CD4-positive, CD25-positive, alpha-beta regulatory T cell (primary cell): ENCODE measurements at regions not wholly inside any gene's neighbourhood (a gene's known extent, or its start where the extent isn't known, plus 50 kb on each side); places are given as distances from the start of the nearest gene placed in this dataset.
A peak's percentile ranks its signal among the peaks of the same experiment; 100 is the strongest.

Experiments
- ATAC-seq, 2 donors: fragments of 150-1000 bp; cut with Tn5 transposase; one replicate each; pipeline ENCODE4 v1.10.0; 2021; ENCODE audit warnings: low read depth in 2 of 2, moderate number of reproducible peaks in 2 of 2, moderate library complexity in 1 of 2
- DNase-seq, 3 donors: peaks; one replicate each; pipeline versions ENCODE4 v3.0.0 to v3.0.0-alpha.2; 2012 to 2022; ENCODE audit warnings: mixed read lengths in 1 of 3
- H3K27ac ChIP-seq: one replicate; pipeline ENCODE4 v1.7.0; 2013; ENCODE audit warnings: mild to moderate bottlenecking, low read length; ENCODE audit not compliant: insufficient read depth, poor library complexity, severe bottlenecking
- H3K27me3 ChIP-seq: one replicate; pipeline ENCODE4 v1.7.0; 2013; ENCODE audit warnings: low read length; ENCODE audit not compliant: control insufficient read depth, insufficient read depth
- H3K36me3 ChIP-seq: one replicate; pipeline ENCODE4 v1.7.0; 2013; ENCODE audit warnings: mild to moderate bottlenecking, low read length, moderate library complexity; ENCODE audit not compliant: control insufficient read depth, insufficient read depth
- H3K4me1 ChIP-seq: 2 replicates; pipeline ENCODE4 v1.7.0; 2013; ENCODE audit warnings: mild to moderate bottlenecking, low read length; ENCODE audit not compliant: insufficient read depth, control insufficient read depth, poor library complexity, severe bottlenecking
- H3K4me3 ChIP-seq: one replicate; pipeline ENCODE4 v1.7.0; 2013; ENCODE audit warnings: low read depth, mild to moderate bottlenecking, low read length, moderate library complexity
- H3K9me3 ChIP-seq, 2 experiments: 1 replicate in 1 of 2; 2 replicates in 1 of 2; pipeline ENCODE4 v1.7.0; 2013; ENCODE audit warnings: low read length in 2 of 2, mild to moderate bottlenecking in 1 of 2, moderate library complexity in 1 of 2; ENCODE audit not compliant: control insufficient read depth in 2 of 2
- H3K27ac Mint-ChIP-seq, 3 donors: one replicate each; pipeline ENCODE4 v1.8.0; 2020 to 2022; ENCODE audit warnings: mild to moderate bottlenecking in 3 of 3, mixed read lengths in 3 of 3, moderate library complexity in 2 of 3
- H3K27me3 Mint-ChIP-seq: one replicate; pipeline ENCODE4 v1.8.0; 2022; ENCODE audit warnings: mild to moderate bottlenecking, mixed read lengths
- H3K36me3 Mint-ChIP-seq: one replicate; pipeline ENCODE4 v1.8.0; 2020; ENCODE audit warnings: mixed read lengths
- H3K4me1 Mint-ChIP-seq, 4 donors: one replicate each; pipeline ENCODE4 v1.8.0; 2020 to 2022; ENCODE audit warnings: mixed read lengths in 4 of 4, mild to moderate bottlenecking in 1 of 4
- H3K4me3 Mint-ChIP-seq, 4 donors: one replicate each; pipeline ENCODE4 v1.8.0; 2020 to 2022; ENCODE audit warnings: mild to moderate bottlenecking in 4 of 4, mixed read lengths in 4 of 4, moderate library complexity in 3 of 4
- H3K9me3 Mint-ChIP-seq, 7 donors: one replicate each; pipeline ENCODE4 v1.8.0; 2020 to 2022; ENCODE audit warnings: mixed read lengths in 7 of 7, mild to moderate bottlenecking in 3 of 7, moderate library complexity in 2 of 7

DNA sequence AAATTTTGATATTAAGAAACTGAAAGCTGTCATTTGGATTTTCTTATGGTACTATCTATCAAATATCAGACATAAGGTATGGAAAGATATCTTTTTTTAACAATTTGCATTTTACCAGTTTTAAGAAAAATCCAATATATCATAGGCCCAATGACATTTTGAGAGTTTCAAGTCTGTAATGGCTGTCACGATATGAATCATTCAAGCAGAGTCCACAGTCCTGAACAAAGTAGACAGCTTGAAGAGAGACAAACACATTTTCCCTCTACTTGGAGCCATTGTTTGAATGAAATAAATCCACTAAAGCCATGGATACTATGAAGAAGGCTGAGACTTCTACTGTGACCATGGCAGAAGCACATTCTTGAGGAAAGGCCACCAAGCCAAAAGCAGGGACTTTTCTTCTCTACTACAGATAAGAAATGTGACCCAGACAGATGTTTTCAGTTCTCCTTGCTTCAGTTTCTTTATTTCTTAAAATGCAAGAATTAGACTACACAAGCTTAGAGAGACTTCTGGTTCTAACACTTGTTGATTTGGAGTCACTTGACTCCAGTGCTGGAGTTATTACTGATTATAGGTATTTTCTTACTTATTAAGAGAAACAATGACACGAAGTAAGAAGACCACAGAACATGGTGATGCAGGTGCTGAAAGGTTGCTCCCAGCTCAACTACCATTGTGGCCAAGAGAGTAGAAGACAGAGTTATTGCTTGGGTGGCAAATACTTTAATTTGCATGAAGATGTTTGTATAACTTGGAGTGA lies 429.1 kb downstream of the KIF20B start:
- H3K27me3 ChIP-seq, result no peaks in the 10 kb centered on the region
- Mint-ChIP-seq H3K27ac (no peak overlapping the region), H3K4me1 (no peaks in the 10 kb centered on the region), H3K9me3 (peaks cover 2 to 13% (median 3%) of the 10 kb centered on the region in 7 donors), H3K27me3 (no peaks in the 10 kb centered on the region), H3K36me3 (no peaks in the 10 kb centered on the region), H3K4me3 (no peak overlapping the region)
- no peaks in the 10 kb centered on the region for H3K36me3 ChIP-seq
- H3K9me3 ChIP-seq, result peaks cover 4 to 5% of the 10 kb centered on the region in 2 experiments
- H3K27ac ChIP-seq, result no peak overlapping the region
- DNase-seq, result no peak
- no peaks in the 10 kb centered on the region for H3K4me1 ChIP-seq
- no peak overlapping the region for H3K4me3 ChIP-seq
- no peak for ATAC-seq

DNA sequence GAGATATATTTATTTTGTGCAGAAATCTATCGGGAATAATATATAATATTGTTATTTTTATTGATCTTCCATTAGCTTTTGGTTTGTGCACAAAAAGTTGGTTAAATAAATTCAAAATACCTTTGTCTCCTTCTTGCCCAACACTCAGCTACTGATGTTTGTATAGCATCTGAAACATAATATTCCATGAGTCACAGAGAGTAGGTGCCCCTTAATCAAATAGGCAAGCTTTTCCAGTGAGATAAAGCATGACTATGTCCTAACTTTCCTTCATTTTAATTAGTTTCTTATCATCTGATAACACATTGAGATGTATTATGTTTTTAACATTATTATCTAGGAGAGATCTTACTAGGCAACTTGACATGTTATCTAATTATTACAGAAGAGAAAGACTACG lies 432.2 kb downstream of the KIF20B start:
- Mint-ChIP-seq H3K27ac (no peak overlapping the region), H3K9me3 (peaks cover 3 to 36% (median 6%) of the 10 kb centered on the region in 7 donors), H3K36me3 (no peaks in the 10 kb centered on the region), H3K4me1 (no peaks in the 10 kb centered on the region), H3K27me3 (no peaks in the 10 kb centered on the region), H3K4me3 (no peak overlapping the region)
- Histone ChIP-seq H3K4me1 (no peaks in the 10 kb centered on the region), H3K9me3 (peaks cover 24 to 33% of the 10 kb centered on the region in 2 experiments), H3K27me3 (no peaks in the 10 kb centered on the region), H3K4me3 (no peak overlapping the region), H3K27ac (no peak overlapping the region), H3K36me3 (no peaks in the 10 kb centered on the region)
- DNase-seq (no peak), ATAC-seq (no peak)

DNA sequence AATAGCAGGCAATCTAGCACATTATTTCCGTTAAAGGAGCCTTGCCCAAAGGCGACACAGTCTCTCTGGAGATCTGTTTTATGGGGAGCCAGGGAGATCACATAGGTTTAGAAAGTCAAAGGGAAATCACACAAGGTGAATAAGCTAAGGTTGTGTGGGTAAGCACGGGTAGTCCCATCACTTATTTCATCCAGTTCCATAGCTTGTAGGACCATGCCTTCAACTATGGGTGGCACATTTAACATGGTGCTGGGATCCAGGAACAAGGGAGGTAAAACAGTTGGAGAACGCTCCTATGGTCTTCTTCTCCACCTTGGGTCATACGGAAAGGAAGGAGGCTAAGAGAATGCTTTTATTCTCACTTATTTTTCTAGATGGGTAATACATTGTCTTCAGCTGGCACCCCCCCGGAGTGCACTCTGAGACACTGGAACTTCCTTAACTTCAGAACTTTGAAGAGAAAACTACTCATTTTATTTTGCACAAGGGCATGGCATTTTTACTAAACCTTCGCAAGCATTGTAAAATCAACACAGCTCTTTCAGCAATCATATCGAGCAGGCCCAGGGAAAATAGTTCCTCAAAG lies 435.4 kb downstream of the KIF20B start:
- no peaks in the 10 kb centered on the region for H3K4me1 Mint-ChIP-seq
- no peak for ATAC-seq
- peak overlapping the region in 1 of 3 donors; percentile 39 for H3K27ac Mint-ChIP-seq
- no peak overlapping the region for H3K4me3 Mint-ChIP-seq
- H3K27ac ChIP-seq, result no peak overlapping the region
- H3K27me3 Mint-ChIP-seq, result no peaks in the 10 kb centered on the region
- no peaks in the 10 kb centered on the region for H3K36me3 Mint-ChIP-seq
- H3K27me3 ChIP-seq, result no peaks in the 10 kb centered on the region
- H3K9me3 ChIP-seq, result peaks cover 24 to 33% of the 10 kb centered on the region in 2 experiments
- H3K4me1 ChIP-seq, result no peaks in the 10 kb centered on the region
- no peak overlapping the region for H3K4me3 ChIP-seq
- H3K9me3 Mint-ChIP-seq, result peaks cover 3 to 43% (median 11%) of the 10 kb centered on the region in 7 donors
- H3K36me3 ChIP-seq, result no peaks in the 10 kb centered on the region
- DNase-seq, result peak in 1 of 3 donors; percentile 5

DNA sequence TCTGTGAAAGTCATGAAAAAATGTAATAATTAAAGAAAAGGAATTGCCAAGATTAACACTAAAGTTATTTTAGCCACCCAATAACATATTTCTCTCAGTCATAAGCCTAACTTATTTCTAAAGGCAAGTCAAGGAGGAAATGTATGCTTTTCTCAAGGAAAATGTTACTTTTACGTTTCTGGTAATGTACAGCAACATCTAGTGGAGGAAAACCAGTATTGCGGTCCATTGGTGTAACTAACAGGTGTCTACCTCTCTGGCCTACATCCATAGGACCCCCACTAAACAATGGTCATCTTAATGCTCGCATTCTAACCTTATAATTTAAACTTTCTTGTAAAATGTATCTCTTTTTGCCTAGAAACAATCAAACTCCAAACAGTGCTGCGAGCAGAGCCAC lies 437.5 kb downstream of the KIF20B start:
- Histone ChIP-seq H3K4me3 (no peak overlapping the region), H3K27ac (no peak overlapping the region), H3K4me1 (no peaks in the 10 kb centered on the region), H3K27me3 (no peaks in the 10 kb centered on the region), H3K9me3 (peaks cover 24 to 33% of the 10 kb centered on the region in 2 experiments), H3K36me3 (no peaks in the 10 kb centered on the region)
- H3K4me1 Mint-ChIP-seq, result no peaks in the 10 kb centered on the region
- no peak for ATAC-seq
- H3K27me3 Mint-ChIP-seq, result no peaks in the 10 kb centered on the region
- H3K9me3 Mint-ChIP-seq, result peaks cover 0 to 40% (median 8%) of the 10 kb centered on the region in 7 donors
- no peak overlapping the region for H3K27ac Mint-ChIP-seq
- H3K4me3 Mint-ChIP-seq, result no peak overlapping the region
- no peaks in the 10 kb centered on the region for H3K36me3 Mint-ChIP-seq
- no peak for DNase-seq

DNA sequence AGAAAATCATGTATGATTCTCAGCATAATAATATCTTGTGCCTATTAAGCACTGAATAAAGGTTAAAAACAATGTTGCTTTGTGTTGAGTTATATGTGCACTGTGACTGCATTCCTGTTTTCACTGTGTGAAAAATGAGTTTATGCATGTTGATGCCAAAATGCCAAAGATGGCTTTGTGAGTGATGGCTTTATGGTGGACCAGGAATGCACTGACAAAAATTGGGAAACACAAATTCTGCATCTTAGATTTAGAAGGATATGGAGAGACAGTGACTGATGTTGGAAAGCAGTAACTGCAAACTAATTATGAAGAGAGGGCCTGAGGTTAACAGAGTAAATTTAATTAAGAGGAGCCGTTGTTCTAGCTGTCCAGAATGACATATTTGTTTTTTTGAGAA lies 440.4 kb downstream of the KIF20B start:
- DNase-seq, result no peak
- Histone ChIP-seq H3K27ac (no peak overlapping the region), H3K9me3 (peaks cover 10 to 16% of the 10 kb centered on the region in 2 experiments), H3K36me3 (no peaks in the 10 kb centered on the region), H3K4me3 (no peak overlapping the region), H3K27me3 (no peaks in the 10 kb centered on the region), H3K4me1 (no peaks in the 10 kb centered on the region)
- H3K36me3 Mint-ChIP-seq, result no peaks in the 10 kb centered on the region
- peaks cover 0 to 28% (median 7%) of the 10 kb centered on the region in 7 donors for H3K9me3 Mint-ChIP-seq
- H3K27me3 Mint-ChIP-seq, result no peaks in the 10 kb centered on the region
- peak overlapping the region in 1 of 3 donors; percentile 12 for H3K27ac Mint-ChIP-seq
- no peaks in the 10 kb centered on the region for H3K4me1 Mint-ChIP-seq
- H3K4me3 Mint-ChIP-seq, result no peak overlapping the region
- no peak for ATAC-seq

DNA sequence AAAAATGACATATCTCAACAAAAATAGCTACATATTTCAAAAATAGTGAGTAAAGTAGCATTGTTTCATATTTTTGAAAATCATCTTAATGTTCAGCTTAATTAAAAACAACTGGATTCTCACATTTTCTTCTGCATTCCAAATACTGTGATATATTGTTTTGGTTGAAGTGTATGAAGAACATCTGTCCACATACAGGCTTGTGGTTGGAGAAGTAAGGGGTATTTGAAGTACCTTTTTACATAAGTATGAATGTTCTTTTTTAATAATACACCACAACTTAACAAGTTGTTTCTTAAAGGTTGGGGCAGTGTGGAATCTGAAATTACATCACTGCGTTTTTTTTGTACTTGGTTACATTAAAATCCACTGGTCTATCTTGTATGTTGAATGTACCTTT lies 442.5 kb downstream of the KIF20B start:
- peaks cover 0 to 12% (median 3%) of the 10 kb centered on the region in 7 donors for H3K9me3 Mint-ChIP-seq
- H3K4me3 Mint-ChIP-seq, result no peak overlapping the region
- H3K36me3 ChIP-seq, result no peaks in the 10 kb centered on the region

DNA sequence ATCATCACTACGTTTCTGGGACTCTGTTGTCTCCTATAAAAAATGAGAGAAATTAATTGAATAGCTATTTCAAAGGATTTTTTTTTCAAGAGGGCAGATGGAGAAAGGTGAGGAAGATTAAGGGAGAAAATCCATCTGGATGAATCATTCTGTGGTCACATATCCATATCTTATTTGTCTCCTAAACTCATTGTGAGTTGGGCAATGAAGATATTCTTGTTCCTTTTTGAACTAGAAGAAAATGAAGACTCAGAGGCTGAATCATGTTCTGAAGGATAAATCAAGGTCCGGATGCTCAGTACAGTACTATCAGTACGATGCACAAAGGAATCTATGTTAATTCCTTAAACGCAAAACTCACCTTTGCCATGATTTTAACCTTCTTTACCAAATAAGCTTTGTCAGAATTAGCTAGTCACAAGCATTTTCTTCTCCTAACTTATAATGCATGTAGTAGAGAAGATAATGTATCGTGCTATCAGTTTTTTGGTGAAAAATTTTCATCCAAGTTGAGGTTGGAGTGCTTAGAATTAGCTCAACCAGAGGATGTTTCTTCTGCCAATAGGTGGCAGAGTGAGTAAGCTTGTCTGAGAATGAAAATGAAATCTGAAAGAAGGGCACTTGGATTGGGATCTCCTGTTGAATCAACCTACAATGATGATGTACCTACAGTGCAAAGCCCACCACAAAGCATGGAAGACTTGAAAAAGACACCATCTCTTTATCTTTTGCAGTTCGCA lies 446.9 kb downstream of the KIF20B start:
- peak overlapping the region in 1 of 3 donors; percentile 45 for H3K27ac Mint-ChIP-seq
- H3K36me3 ChIP-seq, result no peaks in the 10 kb centered on the region
- no peak overlapping the region for H3K27ac ChIP-seq
- no peaks in the 10 kb centered on the region for H3K36me3 Mint-ChIP-seq
- H3K4me3 ChIP-seq, result no peak overlapping the region
- ATAC-seq, result no peak
- H3K27me3 Mint-ChIP-seq, result no peaks in the 10 kb centered on the region
- H3K9me3 Mint-ChIP-seq, result peaks cover 0 to 2% (median 0%) of the 10 kb centered on the region in 7 donors
- no peaks in the 10 kb centered on the region for H3K4me1 Mint-ChIP-seq
- DNase-seq, result peak in 1 of 3 donors; percentile 0
- H3K9me3 ChIP-seq, result no peaks in the 10 kb centered on the region
- no peaks in the 10 kb centered on the region for H3K27me3 ChIP-seq
- H3K4me3 Mint-ChIP-seq, result no peak overlapping the region
- no peaks in the 10 kb centered on the region for H3K4me1 ChIP-seq

More for the DNA sequence above, 442.5 kb downstream of the KIF20B start:
- Histone ChIP-seq H3K27me3 (no peaks in the 10 kb centered on the region), H3K4me1 (no peaks in the 10 kb centered on the region), H3K4me3 (no peak overlapping the region), H3K27ac (no peak overlapping the region), H3K9me3 (no peaks in the 10 kb centered on the region)
- DNase-seq, result no peak
- no peaks in the 10 kb centered on the region for H3K4me1 Mint-ChIP-seq
- H3K36me3 Mint-ChIP-seq, result no peaks in the 10 kb centered on the region
- H3K27me3 Mint-ChIP-seq, result no peaks in the 10 kb centered on the region
- no peak overlapping the region for H3K27ac Mint-ChIP-seq
- ATAC-seq, result no peak
